ENCODE measurements at regions not wholly inside any gene's neighbourhood (a gene's known extent, or its start where the extent isn't known, plus 50 kb on each side); places are given as distances from the start of the nearest gene placed in this dataset.

DNA sequence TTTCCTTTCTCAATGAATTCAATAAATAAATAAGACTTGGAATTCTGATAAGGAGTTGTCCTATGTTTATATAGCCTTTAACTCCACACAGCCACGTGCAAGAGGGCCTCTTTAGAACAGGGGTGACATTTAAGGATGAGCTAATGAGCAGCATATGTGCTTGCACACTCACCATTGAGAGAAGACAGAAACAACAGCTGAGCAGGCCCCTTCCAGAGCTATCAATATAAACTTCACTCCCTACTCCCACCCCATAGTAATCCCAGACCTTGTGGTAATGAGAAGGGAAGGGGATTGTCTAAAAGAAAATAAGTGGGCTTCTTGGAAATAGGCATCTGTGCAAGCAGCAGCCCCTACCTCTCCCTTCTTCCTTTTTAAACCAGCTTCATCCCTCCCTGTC is 176.0 kb downstream of the SEC16B start:
- TF ChIP-seq, protein P1, sequence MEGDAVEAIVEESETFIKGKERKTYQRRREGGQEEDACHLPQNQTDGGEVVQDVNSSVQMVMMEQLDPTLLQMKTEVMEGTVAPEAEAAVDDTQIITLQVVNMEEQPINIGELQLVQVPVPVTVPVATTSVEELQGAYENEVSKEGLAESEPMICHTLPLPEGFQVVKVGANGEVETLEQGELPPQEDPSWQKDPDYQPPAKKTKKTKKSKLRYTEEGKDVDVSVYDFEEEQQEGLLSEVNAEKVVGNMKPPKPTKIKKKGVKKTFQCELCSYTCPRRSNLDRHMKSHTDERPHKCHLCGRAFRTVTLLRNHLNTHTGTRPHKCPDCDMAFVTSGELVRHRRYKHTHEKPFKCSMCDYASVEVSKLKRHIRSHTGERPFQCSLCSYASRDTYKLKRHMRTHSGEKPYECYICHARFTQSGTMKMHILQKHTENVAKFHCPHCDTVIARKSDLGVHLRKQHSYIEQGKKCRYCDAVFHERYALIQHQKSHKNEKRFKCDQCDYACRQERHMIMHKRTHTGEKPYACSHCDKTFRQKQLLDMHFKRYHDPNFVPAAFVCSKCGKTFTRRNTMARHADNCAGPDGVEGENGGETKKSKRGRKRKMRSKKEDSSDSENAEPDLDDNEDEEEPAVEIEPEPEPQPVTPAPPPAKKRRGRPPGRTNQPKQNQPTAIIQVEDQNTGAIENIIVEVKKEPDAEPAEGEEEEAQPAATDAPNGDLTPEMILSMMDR (IDR thresholded peaks at IDR 0.05) = no peak
- no peak for TF ChIP-seq POLR2A (IDR thresholded peaks at IDR 0.05)

Measured in adrenal gland (tissue), 5 donors.